SK-N-SH (cell line): ENCODE measurements at regions not wholly inside any gene's neighbourhood (a gene's known extent, or its start where the extent isn't known, plus 50 kb on each side); places are given as distances from the start of the nearest gene placed in this dataset.

Source experiments
- CTCF ChIA-PET: fragments of 300-600, 350-600 bp; formaldehyde crosslinking; extraction: SDS; loops from one replicate; lab custom pipeline; 2021; lab: Yijun Ruan, JAX
- POLR2A ChIA-PET: fragments of 350-600 bp; sonication (Branson Sonifier 250); formaldehyde crosslinking; extraction: SDS; loops from one replicate; lab custom pipeline; 2020; ENCODE audit warnings: antibody characterized with exemption, inconsistent platforms; lab: Yijun Ruan, JAX
- DNase-seq: peaks from one replicate; pipeline ENCODE4 v3.0.0; 2012
- H2AFZ ChIP-seq: fragments of 200-600 bp; sonication (generic); 2 replicates; pipeline ENCODE4 v1.8.1; 2016; ENCODE audit warnings: antibody characterized with exemption, mild to moderate bottlenecking, low read depth
- H3F3A ChIP-seq: fragments of 200-600 bp; sonication (generic); replicated peaks from 2 replicates; pipeline ENCODE3; 2016; ENCODE audit warnings: antibody characterized with exemption, mild to moderate bottlenecking; ENCODE audit not compliant: insufficient read depth
- H3K27ac ChIP-seq, 2 experiments: fragments of 200-500 bp in 1 of 2; fragments of 200-600 bp in 1 of 2; sonication (Bioruptor generic) in 1 of 2; sonication (generic), shearing (Covaris generic) in 1 of 2; 2 replicates each; pipeline versions ENCODE4 v1.5.1 to v1.6.1; 2014 to 2016; ENCODE audit warnings: low read depth in 2 of 2, inconsistent platforms in 1 of 2, low read length in 1 of 2, mild to moderate bottlenecking in 1 of 2, mixed read lengths in 1 of 2
- H3K27me3 ChIP-seq: fragments of 200-600 bp; sonication (generic), shearing (Covaris generic); 2 replicates; pipeline ENCODE4 v1.6.1; 2016; ENCODE audit warnings: mixed run types; ENCODE audit not compliant: insufficient read depth
- H3K36me3 ChIP-seq, 2 experiments: fragments of 200-500 bp in 1 of 2; fragments of 200-600 bp in 1 of 2; sonication (Bioruptor generic) in 1 of 2; sonication (generic) in 1 of 2; replicated peaks in 1 of 2; 2 replicates each; pipeline versions ENCODE3 to v1.5.1; 2014 to 2016; ENCODE audit warnings: low read length in 1 of 2, mild to moderate bottlenecking in 1 of 2; ENCODE audit not compliant: insufficient read depth in 2 of 2, control insufficient read depth in 1 of 2
- H3K4me1 ChIP-seq, 2 experiments: fragments of 200-500 bp in 1 of 2; fragments of 200-600 bp in 1 of 2; sonication (Bioruptor generic) in 1 of 2; sonication (generic), shearing (Covaris generic) in 1 of 2; 2 replicates each; pipeline versions ENCODE4 v1.5.1 to v1.6.1; 2014 to 2016; ENCODE audit warnings: low read depth in 1 of 2, low read length in 1 of 2, mixed run types in 1 of 2; ENCODE audit not compliant: insufficient read depth in 2 of 2, control insufficient read depth in 1 of 2
- H3K4me2 ChIP-seq: fragments of 200-600 bp; sonication (generic), shearing (Covaris generic); 2 replicates; pipeline ENCODE4 v1.6.1; 2017; ENCODE audit warnings: mixed run types
- H3K4me3 ChIP-seq, 2 experiments: fragments of 200-500 bp in 1 of 2; fragments of 200-600 bp in 1 of 2; sonication (Bioruptor generic) in 1 of 2; sonication (generic), shearing (Covaris generic) in 1 of 2; 2 replicates each; pipeline versions ENCODE4 v1.5.1 to v1.8.1; 2014 to 2016; ENCODE audit warnings: low read depth in 2 of 2, inconsistent platforms in 1 of 2, low read length in 1 of 2, mild to moderate bottlenecking in 1 of 2, mixed read lengths in 1 of 2, moderate library complexity in 1 of 2
- H3K79me2 ChIP-seq: fragments of 200-600 bp; sonication (generic); 2 replicates; pipeline ENCODE4 v1.8.1; 2017; ENCODE audit warnings: mild to moderate bottlenecking; ENCODE audit not compliant: insufficient read depth
- H3K9ac ChIP-seq: fragments of 200-600 bp; sonication (generic); 2 replicates; pipeline ENCODE4 v1.6.1; 2017; ENCODE audit warnings: mixed run types
- H3K9me2 ChIP-seq: fragments of 200-600 bp; sonication (generic); 2 replicates; pipeline ENCODE4 v1.6.1; 2017; ENCODE audit warnings: mixed run types
- H3K9me3 ChIP-seq: fragments of 200-600 bp; sonication (generic); 2 replicates; pipeline ENCODE4 v1.6.1; 2017; ENCODE audit warnings: mixed run types, mild to moderate bottlenecking, moderate library complexity
- H4K20me1 ChIP-seq: fragments of 200-600 bp; sonication (generic); 2 replicates; pipeline ENCODE4 v1.6.1; 2017; ENCODE audit warnings: mild to moderate bottlenecking, mixed run types; ENCODE audit not compliant: insufficient read depth
- CHD2 ChIP-seq: fragments of 150-350 bp; IDR thresholded peaks from 2 replicates; pipeline ENCODE4 v1.6.1; 2018; ENCODE audit warnings: low read length; ENCODE audit not compliant: partially characterized antibody
- EZH2phosphoT487 ChIP-seq: fragments of 200-600 bp; sonication (generic); IDR thresholded peaks from 2 replicates; pipeline ENCODE4 v1.6.1; 2017; ENCODE audit warnings: low read depth, mixed run types, mild to moderate bottlenecking, antibody characterized with exemption, moderate library complexity, borderline replicate concordance
- FOSL2 ChIP-seq: IDR thresholded peaks from 2 replicates; pipeline ENCODE4 v1.4.0; 2012; ENCODE audit warnings: low read depth, mild to moderate bottlenecking, moderate library complexity, borderline replicate concordance
- GATA2 ChIP-seq: sonication (generic); formaldehyde crosslinking; IDR thresholded peaks from 2 replicates; pipeline ENCODE4 v1.5.0; 2020; ENCODE audit warnings: mild to moderate bottlenecking, missing genetic modification reagents
- MEF2A ChIP-seq: IDR thresholded peaks from 2 replicates; pipeline ENCODE4 v1.4.0; 2012; ENCODE audit warnings: low read depth, borderline replicate concordance
- MXI1 ChIP-seq: IDR thresholded peaks from 2 replicates; pipeline ENCODE4 v1.6.1; 2012; ENCODE audit warnings: mild to moderate bottlenecking, low read depth, low read length, improper control_type of control experiment
- RCOR1 ChIP-seq: fragments of 150-350 bp; IDR thresholded peaks from 2 replicates; pipeline ENCODE4 v1.6.1; 2017; ENCODE audit warnings: antibody characterized with exemption, low read length
- RXRA ChIP-seq: IDR thresholded peaks from 2 replicates; pipeline ENCODE4 v1.4.0; 2012; ENCODE audit warnings: low read depth, mild to moderate bottlenecking, borderline replicate concordance
- SIN3A ChIP-seq: IDR thresholded peaks from 2 replicates; pipeline ENCODE4 v1.6.1; 2012; ENCODE audit warnings: low read depth, mild to moderate bottlenecking, low read length, moderate library complexity, borderline replicate concordance
- TEAD4 ChIP-seq: IDR thresholded peaks from 2 replicates; pipeline ENCODE4 v1.4.0; 2012; ENCODE audit warnings: mild to moderate bottlenecking, borderline replicate concordance; ENCODE audit not compliant: insufficient read depth
- YY1 ChIP-seq: IDR thresholded peaks from 2 replicates; pipeline ENCODE4 v1.4.0; 2012; ENCODE audit warnings: low read depth, mild to moderate bottlenecking
- WGBS: methylation state at CpG from one replicate; pipeline ENCODE4 v1.1.6; 2017; ENCODE audit warnings: low lambda C conversion rate; 5-methylcytosine and 5-hydroxymethylcytosine counted together
- TF ChIP-seq, protein P1 (sequence below): IDR thresholded peaks from 2 replicates; pipeline ENCODE4 v1.4.0; 2012; ENCODE audit warnings: low read depth, borderline replicate concordance
- TF ChIP-seq, protein P2 (sequence below): fragments of 150-350 bp; IDR thresholded peaks from 2 replicates; pipeline ENCODE4 v1.6.1; 2017; ENCODE audit warnings: antibody characterized with exemption, low read length, low read depth, borderline replicate concordance
- TF ChIP-seq, protein P3 (sequence below): IDR thresholded peaks from 2 replicates; pipeline ENCODE4 v1.4.0; 2012; ENCODE audit warnings: low read depth, borderline replicate concordance
- TF ChIP-seq, protein P4 (sequence below): IDR thresholded peaks from 2 replicates; pipeline ENCODE4 v1.4.0; 2012; ENCODE audit warnings: low read depth
- TF ChIP-seq, protein P5 (sequence below): fragments of 150-350 bp; IDR thresholded peaks from 2 replicates; pipeline ENCODE4 v1.6.1; 2016; ENCODE audit warnings: mild to moderate bottlenecking, low read depth, low read length
- TF ChIP-seq, protein P6 (sequence below): IDR thresholded peaks from 2 replicates; pipeline ENCODE4; 2012

DNA sequence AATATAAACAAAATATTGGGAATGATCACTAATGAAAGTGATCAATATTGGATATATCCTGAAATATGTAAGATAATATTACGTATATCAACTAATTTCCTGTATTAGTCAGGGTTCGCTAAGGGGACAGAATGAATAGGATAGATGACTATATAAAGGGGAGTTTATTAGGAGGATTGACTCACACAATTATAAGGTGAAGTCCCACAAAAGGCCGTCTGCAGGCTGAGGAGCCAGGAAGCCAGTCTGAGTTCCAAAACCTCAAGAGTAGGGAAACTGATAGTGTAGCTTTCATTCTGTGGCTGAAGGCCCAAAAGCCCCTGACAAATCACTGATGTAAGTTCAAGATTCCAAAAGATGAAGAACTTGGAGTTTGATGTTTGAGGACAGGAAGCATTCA lies 561.1 kb downstream of the PRDM9 start (continued):
- TF ChIP-seq, protein P1, sequence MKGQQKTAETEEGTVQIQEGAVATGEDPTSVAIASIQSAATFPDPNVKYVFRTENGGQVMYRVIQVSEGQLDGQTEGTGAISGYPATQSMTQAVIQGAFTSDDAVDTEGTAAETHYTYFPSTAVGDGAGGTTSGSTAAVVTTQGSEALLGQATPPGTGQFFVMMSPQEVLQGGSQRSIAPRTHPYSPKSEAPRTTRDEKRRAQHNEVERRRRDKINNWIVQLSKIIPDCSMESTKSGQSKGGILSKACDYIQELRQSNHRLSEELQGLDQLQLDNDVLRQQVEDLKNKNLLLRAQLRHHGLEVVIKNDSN: no peak
- TF ChIP-seq, protein P2, sequence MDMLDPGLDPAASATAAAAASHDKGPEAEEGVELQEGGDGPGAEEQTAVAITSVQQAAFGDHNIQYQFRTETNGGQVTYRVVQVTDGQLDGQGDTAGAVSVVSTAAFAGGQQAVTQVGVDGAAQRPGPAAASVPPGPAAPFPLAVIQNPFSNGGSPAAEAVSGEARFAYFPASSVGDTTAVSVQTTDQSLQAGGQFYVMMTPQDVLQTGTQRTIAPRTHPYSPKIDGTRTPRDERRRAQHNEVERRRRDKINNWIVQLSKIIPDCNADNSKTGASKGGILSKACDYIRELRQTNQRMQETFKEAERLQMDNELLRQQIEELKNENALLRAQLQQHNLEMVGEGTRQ: no peak
- TF ChIP-seq EZH2phosphoT487 (no peak), YY1 (no peak)

DNA sequence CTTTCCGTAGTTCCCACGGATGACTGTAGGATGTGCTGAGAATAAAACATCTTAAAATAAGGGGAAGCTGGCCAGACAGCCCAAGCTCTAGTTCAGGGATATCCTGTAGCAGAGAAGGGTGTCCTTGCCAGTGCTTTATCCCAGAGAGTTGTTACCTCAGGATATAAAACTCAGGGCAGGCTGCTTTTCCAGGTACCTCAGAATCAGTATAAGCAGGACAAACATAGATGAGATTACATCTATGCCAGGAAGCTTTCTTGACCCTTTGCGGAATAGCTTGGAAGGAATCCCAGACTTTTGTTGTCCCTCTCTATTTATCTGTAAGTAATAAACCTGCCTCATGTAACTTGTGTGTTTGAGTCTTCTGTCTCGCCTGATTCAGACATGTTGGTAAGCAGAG lies 565.7 kb downstream of the PRDM9 start:
- WGBS: 13% methylated on average over 4 of the region's 4 CpGs
- no peak overlapping the region for H3K4me2 ChIP-seq
- H3K27ac ChIP-seq: no peak overlapping the region
- H3K27me3 ChIP-seq: no peaks in the 10 kb centered on the region
- no peak for DNase-seq
- no peaks in the 10 kb centered on the region for H3K36me3 ChIP-seq
- ChIA-PET CTCF (no interaction called here), POLR2A (no interaction called here)
- H3K9me3 ChIP-seq: no peaks in the 10 kb centered on the region
- H3K79me2 ChIP-seq: no peaks in the 10 kb centered on the region
- H3K9ac ChIP-seq: no peak overlapping the region
- no peaks in the 10 kb centered on the region for H3K9me2 ChIP-seq
- no peak overlapping the region for H3K4me3 ChIP-seq
- no peaks in the 10 kb centered on the region for H4K20me1 ChIP-seq
- TF ChIP-seq YY1 (no peak), CHD2 (no peak), TEAD4 (no peak), FOSL2 (no peak), MEF2A (no peak), MXI1 (no peak), RCOR1 (no peak), SIN3A (no peak), RXRA (no peak), GATA2 (CRISPR knock-in tag) (no peak)
- TF ChIP-seq, protein P1: no peak
- TF ChIP-seq, protein P3, sequence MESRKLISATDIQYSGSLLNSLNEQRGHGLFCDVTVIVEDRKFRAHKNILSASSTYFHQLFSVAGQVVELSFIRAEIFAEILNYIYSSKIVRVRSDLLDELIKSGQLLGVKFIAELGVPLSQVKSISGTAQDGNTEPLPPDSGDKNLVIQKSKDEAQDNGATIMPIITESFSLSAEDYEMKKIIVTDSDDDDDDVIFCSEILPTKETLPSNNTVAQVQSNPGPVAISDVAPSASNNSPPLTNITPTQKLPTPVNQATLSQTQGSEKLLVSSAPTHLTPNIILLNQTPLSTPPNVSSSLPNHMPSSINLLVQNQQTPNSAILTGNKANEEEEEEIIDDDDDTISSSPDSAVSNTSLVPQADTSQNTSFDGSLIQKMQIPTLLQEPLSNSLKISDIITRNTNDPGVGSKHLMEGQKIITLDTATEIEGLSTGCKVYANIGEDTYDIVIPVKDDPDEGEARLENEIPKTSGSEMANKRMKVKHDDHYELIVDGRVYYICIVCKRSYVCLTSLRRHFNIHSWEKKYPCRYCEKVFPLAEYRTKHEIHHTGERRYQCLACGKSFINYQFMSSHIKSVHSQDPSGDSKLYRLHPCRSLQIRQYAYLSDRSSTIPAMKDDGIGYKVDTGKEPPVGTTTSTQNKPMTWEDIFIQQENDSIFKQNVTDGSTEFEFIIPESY: no peak
- TF ChIP-seq, protein P2: no peak
- TF ChIP-seq, protein P4, sequence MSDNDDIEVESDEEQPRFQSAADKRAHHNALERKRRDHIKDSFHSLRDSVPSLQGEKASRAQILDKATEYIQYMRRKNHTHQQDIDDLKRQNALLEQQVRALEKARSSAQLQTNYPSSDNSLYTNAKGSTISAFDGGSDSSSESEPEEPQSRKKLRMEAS: no peak
- TF ChIP-seq, protein P5, sequence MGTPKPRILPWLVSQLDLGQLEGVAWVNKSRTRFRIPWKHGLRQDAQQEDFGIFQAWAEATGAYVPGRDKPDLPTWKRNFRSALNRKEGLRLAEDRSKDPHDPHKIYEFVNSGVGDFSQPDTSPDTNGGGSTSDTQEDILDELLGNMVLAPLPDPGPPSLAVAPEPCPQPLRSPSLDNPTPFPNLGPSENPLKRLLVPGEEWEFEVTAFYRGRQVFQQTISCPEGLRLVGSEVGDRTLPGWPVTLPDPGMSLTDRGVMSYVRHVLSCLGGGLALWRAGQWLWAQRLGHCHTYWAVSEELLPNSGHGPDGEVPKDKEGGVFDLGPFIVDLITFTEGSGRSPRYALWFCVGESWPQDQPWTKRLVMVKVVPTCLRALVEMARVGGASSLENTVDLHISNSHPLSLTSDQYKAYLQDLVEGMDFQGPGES: no peak
- TF ChIP-seq, protein P6, sequence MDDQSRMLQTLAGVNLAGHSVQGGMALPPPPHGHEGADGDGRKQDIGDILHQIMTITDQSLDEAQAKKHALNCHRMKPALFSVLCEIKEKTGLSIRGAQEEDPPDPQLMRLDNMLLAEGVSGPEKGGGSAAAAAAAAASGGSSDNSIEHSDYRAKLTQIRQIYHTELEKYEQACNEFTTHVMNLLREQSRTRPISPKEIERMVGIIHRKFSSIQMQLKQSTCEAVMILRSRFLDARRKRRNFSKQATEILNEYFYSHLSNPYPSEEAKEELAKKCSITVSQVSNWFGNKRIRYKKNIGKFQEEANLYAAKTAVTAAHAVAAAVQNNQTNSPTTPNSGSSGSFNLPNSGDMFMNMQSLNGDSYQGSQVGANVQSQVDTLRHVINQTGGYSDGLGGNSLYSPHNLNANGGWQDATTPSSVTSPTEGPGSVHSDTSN: no peak
- no peaks in the 10 kb centered on the region for H3K4me1 ChIP-seq
- no peak overlapping the region for H2AFZ ChIP-seq
- no peaks in the 10 kb centered on the region for H3F3A ChIP-seq
